ENCODE measurements at regions not wholly inside any gene's neighbourhood (a gene's known extent, or its start where the extent isn't known, plus 50 kb on each side); places are given as distances from the start of the nearest gene placed in this dataset.

- Histone ChIP-seq H3K9me3 (ENCODE audit: low read length) (peaks cover 6% of the 10 kb centered on the region), H3K4me3 (ENCODE audit: low read length) (no peak overlapping the region), H2AFZ (ENCODE audit: low read depth, low read length) (no peak overlapping the region), H3K27me3 (ENCODE audit: insufficient read depth, low read length) (no peaks in the 10 kb centered on the region), H3K36me3 (ENCODE audit: insufficient read depth, low read length) (no peaks in the 10 kb centered on the region), H3K4me1 (ENCODE audit: insufficient read depth, low read length) (no peaks in the 10 kb centered on the region)
Measured at GRCh38 chr6:163893609-163894189, 479.2 kb downstream of the QKI start.

GRCh38 chr6:163892824-163893561, 478.5 kb downstream of the QKI start:
- Histone ChIP-seq H3K4me3 (ENCODE audit: low read length) (no peak overlapping the region), H3K4me1 (ENCODE audit: insufficient read depth, low read length) (no peaks in the 10 kb centered on the region), H3K9me3 (ENCODE audit: low read length) (peaks cover 3% of the 10 kb centered on the region), H2AFZ (ENCODE audit: low read depth, low read length) (no peak overlapping the region), H3K27me3 (ENCODE audit: insufficient read depth, low read length) (no peaks in the 10 kb centered on the region), H3K36me3 (ENCODE audit: insufficient read depth, low read length) (no peaks in the 10 kb centered on the region)

- Histone ChIP-seq H3K36me3 (ENCODE audit: insufficient read depth, low read length) (no peaks in the 10 kb centered on the region), H3K4me3 (ENCODE audit: low read length) (no peak overlapping the region), H2AFZ (ENCODE audit: low read depth, low read length) (no peak overlapping the region), H3K27me3 (ENCODE audit: insufficient read depth, low read length) (no peaks in the 10 kb centered on the region), H3K4me1 (ENCODE audit: insufficient read depth, low read length) (peaks cover 6% of the 10 kb centered on the region), H3K9me3 (ENCODE audit: low read length) (no peaks in the 10 kb centered on the region)
Measured at GRCh38 chr6:163889904-163890514, 475.5 kb downstream of the QKI start.

GRCh38 chr6:163888030-163888819, 473.7 kb downstream of the QKI start:
- Histone ChIP-seq H3K36me3 (ENCODE audit: insufficient read depth, low read length) (no peaks in the 10 kb centered on the region), H3K27me3 (ENCODE audit: insufficient read depth, low read length) (no peaks in the 10 kb centered on the region), H2AFZ (ENCODE audit: low read depth, low read length) (no peak overlapping the region), H3K4me3 (ENCODE audit: low read length) (no peak overlapping the region), H3K4me1 (ENCODE audit: insufficient read depth, low read length) (peaks cover 6% of the 10 kb centered on the region), H3K9me3 (ENCODE audit: low read length) (no peaks in the 10 kb centered on the region)

- H3K4me1 ChIP-seq (ENCODE audit: insufficient read depth, low read length) = peaks cover 6% of the 10 kb centered on the region
- no peak overlapping the region for H3K4me3 ChIP-seq (ENCODE audit: low read length)
- H3K9me3 ChIP-seq (ENCODE audit: low read length) = no peaks in the 10 kb centered on the region
- no peak overlapping the region for H2AFZ ChIP-seq (ENCODE audit: low read depth, low read length)
- no peaks in the 10 kb centered on the region for H3K27me3 ChIP-seq (ENCODE audit: insufficient read depth, low read length)
- no peaks in the 10 kb centered on the region for H3K36me3 ChIP-seq (ENCODE audit: insufficient read depth, low read length)
Measured at GRCh38 chr6:163886428-163886827, 471.9 kb downstream of the QKI start.

GRCh38 chr6:163883984-163884383, 469.5 kb downstream of the QKI start:
- H3K36me3 ChIP-seq (ENCODE audit: insufficient read depth, low read length) = no peaks in the 10 kb centered on the region
- no peak overlapping the region for H3K4me3 ChIP-seq (ENCODE audit: low read length)
- H3K27me3 ChIP-seq (ENCODE audit: insufficient read depth, low read length) = no peaks in the 10 kb centered on the region
- no peaks in the 10 kb centered on the region for H3K9me3 ChIP-seq (ENCODE audit: low read length)
- peaks cover 6% of the 10 kb centered on the region for H3K4me1 ChIP-seq (ENCODE audit: insufficient read depth, low read length)
- H2AFZ ChIP-seq (ENCODE audit: low read depth, low read length) = no peak overlapping the region

GRCh38 chr6:163878698-163879097, 464.2 kb downstream of the QKI start:
- Histone ChIP-seq H3K4me1 (ENCODE audit: insufficient read depth, low read length) (no peaks in the 10 kb centered on the region), H3K36me3 (ENCODE audit: insufficient read depth, low read length) (no peaks in the 10 kb centered on the region), H2AFZ (ENCODE audit: low read depth, low read length) (no peak overlapping the region), H3K4me3 (ENCODE audit: low read length) (no peak overlapping the region), H3K27me3 (ENCODE audit: insufficient read depth, low read length) (no peaks in the 10 kb centered on the region), H3K9me3 (ENCODE audit: low read length) (peaks cover 2% of the 10 kb centered on the region)

GRCh38 chr6:163877877-163878639, 463.5 kb downstream of the QKI start:
- H3K27me3 ChIP-seq (ENCODE audit: insufficient read depth, low read length) = no peaks in the 10 kb centered on the region
- H3K36me3 ChIP-seq (ENCODE audit: insufficient read depth, low read length) = no peaks in the 10 kb centered on the region
- H3K4me3 ChIP-seq (ENCODE audit: low read length) = no peak overlapping the region
- H3K9me3 ChIP-seq (ENCODE audit: low read length) = peaks cover 2% of the 10 kb centered on the region
- H2AFZ ChIP-seq (ENCODE audit: low read depth, low read length) = no peak overlapping the region
- no peaks in the 10 kb centered on the region for H3K4me1 ChIP-seq (ENCODE audit: insufficient read depth, low read length)

GRCh38 chr6:163876391-163876790, 461.9 kb downstream of the QKI start:
- H3K27me3 ChIP-seq (ENCODE audit: insufficient read depth, low read length) = no peaks in the 10 kb centered on the region
- no peak overlapping the region for H3K4me3 ChIP-seq (ENCODE audit: low read length)
- no peaks in the 10 kb centered on the region for H3K4me1 ChIP-seq (ENCODE audit: insufficient read depth, low read length)
- H2AFZ ChIP-seq (ENCODE audit: low read depth, low read length) = no peak overlapping the region
- H3K9me3 ChIP-seq (ENCODE audit: low read length) = peaks cover 2% of the 10 kb centered on the region
- H3K36me3 ChIP-seq (ENCODE audit: insufficient read depth, low read length) = no peaks in the 10 kb centered on the region

GRCh38 chr6:163874784-163875183, 460.3 kb downstream of the QKI start:
- Histone ChIP-seq H3K36me3 (ENCODE audit: insufficient read depth, low read length) (no peaks in the 10 kb centered on the region), H3K27me3 (ENCODE audit: insufficient read depth, low read length) (no peaks in the 10 kb centered on the region), H3K4me3 (ENCODE audit: low read length) (no peak overlapping the region), H3K4me1 (ENCODE audit: insufficient read depth, low read length) (no peaks in the 10 kb centered on the region), H2AFZ (ENCODE audit: low read depth, low read length) (no peak overlapping the region), H3K9me3 (ENCODE audit: low read length) (peaks cover 2% of the 10 kb centered on the region)

- Histone ChIP-seq H3K4me3 (ENCODE audit: low read length) (no peak overlapping the region), H3K36me3 (ENCODE audit: insufficient read depth, low read length) (no peaks in the 10 kb centered on the region), H3K9me3 (ENCODE audit: low read length) (no peaks in the 10 kb centered on the region), H2AFZ (ENCODE audit: low read depth, low read length) (no peak overlapping the region), H3K27me3 (ENCODE audit: insufficient read depth, low read length) (no peaks in the 10 kb centered on the region), H3K4me1 (ENCODE audit: insufficient read depth, low read length) (no peaks in the 10 kb centered on the region)
Measured at GRCh38 chr6:163872335-163872734, 457.8 kb downstream of the QKI start.

- Histone ChIP-seq H3K9me3 (ENCODE audit: low read length) (no peaks in the 10 kb centered on the region), H3K4me3 (ENCODE audit: low read length) (no peak overlapping the region), H3K4me1 (ENCODE audit: insufficient read depth, low read length) (no peaks in the 10 kb centered on the region), H3K27me3 (ENCODE audit: insufficient read depth, low read length) (no peaks in the 10 kb centered on the region), H3K36me3 (ENCODE audit: insufficient read depth, low read length) (no peaks in the 10 kb centered on the region), H2AFZ (ENCODE audit: low read depth, low read length) (no peak overlapping the region)
Measured at GRCh38 chr6:163871616-163872015, 457.1 kb downstream of the QKI start.

Measured in neuron (in vitro differentiated cells).